Activated CD8-positive, alpha-beta memory T cell treated with anti-CD3 and anti-CD28 coated beads, Interleukin-2, amount 50 U/mL, for 48 hours (primary cell): ENCODE measurements at regions not wholly inside any gene's neighbourhood (a gene's known extent, or its start where the extent isn't known, plus 50 kb on each side); places are given as distances from the start of the nearest gene placed in this dataset.
"Not testable (repeated sequence)": the region's sequence is repeated elsewhere in the genome, so short reads cannot be mapped to it uniquely, and the experiment has no call there.

Source experiments
- DNase-seq: peaks from one replicate; pipeline ENCODE4 v3.0.0-alpha.2; 2020

GRCh38 chr2:199216253-199216652 is 241.5 kb downstream of the SATB2 start:
- DNase-seq, result no peak

- DNase-seq, result no peak
Measured at GRCh38 chr2:199207011-199207410, 250.7 kb downstream of the SATB2 start.

- DNase-seq, result no peak
Measured at GRCh38 chr2:199206536-199206935, 251.2 kb downstream of the SATB2 start.

- no peak for DNase-seq
Measured at GRCh38 chr2:199202964-199203363, 254.8 kb downstream of the SATB2 start.

GRCh38 chr2:199201539-199201938 is 256.2 kb downstream of the SATB2 start:
- DNase-seq, result no peak

- DNase-seq, result no peak
Measured at GRCh38 chr2:199199797-199200196, 257.9 kb downstream of the SATB2 start.

GRCh38 chr2:199197448-199197847 is 260.3 kb downstream of the SATB2 start:
- no peak for DNase-seq

GRCh38 chr2:199196686-199197085 is 261.1 kb downstream of the SATB2 start:
- DNase-seq, result no peak

- DNase-seq, result no peak
Measured at GRCh38 chr2:199195927-199196502, 261.7 kb downstream of the SATB2 start.

- DNase-seq, result no peak
Measured at GRCh38 chr2:199191461-199191860, 266.3 kb downstream of the SATB2 start.

- no peak for DNase-seq
Measured at GRCh38 chr2:199189229-199189628, 268.5 kb downstream of the SATB2 start.

- no peak for DNase-seq
Measured at GRCh38 chr2:199186301-199186751, 271.4 kb downstream of the SATB2 start.

- DNase-seq, result not testable (repeated sequence)
Measured at GRCh38 chr2:199185174-199185573, 272.6 kb downstream of the SATB2 start.

GRCh38 chr2:199163613-199164458 is 293.9 kb downstream of the SATB2 start:
- DNase-seq, result no peak

- DNase-seq, result no peak
Measured at GRCh38 chr2:199160677-199161465, 296.9 kb downstream of the SATB2 start.

- DNase-seq, result no peak
Measured at GRCh38 chr2:199160081-199160480, 297.7 kb downstream of the SATB2 start.

GRCh38 chr2:199148076-199148845 is 309.5 kb downstream of the SATB2 start:
- no peak for DNase-seq

- DNase-seq, result no peak
Measured at GRCh38 chr2:199147216-199147615, 310.5 kb downstream of the SATB2 start.

GRCh38 chr2:199144546-199144945 is 313.2 kb downstream of the SATB2 start:
- DNase-seq, result no peak

GRCh38 chr2:199144036-199144435 is 313.7 kb downstream of the SATB2 start:
- DNase-seq, result no peak

- DNase-seq, result no peak
Measured at GRCh38 chr2:199136681-199137080, 321.1 kb downstream of the SATB2 start.

GRCh38 chr2:199136242-199136641 is 321.5 kb downstream of the SATB2 start:
- DNase-seq, result no peak

GRCh38 chr2:199131876-199132275 is 325.9 kb downstream of the SATB2 start:
- no peak for DNase-seq
